SU-DHL-6 (cell line): ENCODE measurements at regions not wholly inside any gene's neighbourhood (a gene's known extent, or its start where the extent isn't known, plus 50 kb on each side); places are given as distances from the start of the nearest gene placed in this dataset.

Experiments used
- EZH2phosphoT487 ChIP-seq: fragments of 200-600 bp; sonication (generic), shearing (Covaris generic); conservative IDR thresholded peaks from 2 replicates; pipeline ENCODE4 v1.6.1; 2018; ENCODE audit warnings: mild to moderate bottlenecking, antibody characterized with exemption, low read length, moderate library complexity, mixed read lengths
- TF ChIP-seq, protein P1 (sequence below): fragments of 200-600 bp; sonication (generic); IDR thresholded peaks from one replicate; pipeline ENCODE4 v1.5.1; 2017; ENCODE audit warnings: antibody characterized with exemption, mild to moderate bottlenecking, low read length, moderate library complexity; ENCODE audit not compliant: insufficient read depth, poor library complexity, severe bottlenecking

DNA sequence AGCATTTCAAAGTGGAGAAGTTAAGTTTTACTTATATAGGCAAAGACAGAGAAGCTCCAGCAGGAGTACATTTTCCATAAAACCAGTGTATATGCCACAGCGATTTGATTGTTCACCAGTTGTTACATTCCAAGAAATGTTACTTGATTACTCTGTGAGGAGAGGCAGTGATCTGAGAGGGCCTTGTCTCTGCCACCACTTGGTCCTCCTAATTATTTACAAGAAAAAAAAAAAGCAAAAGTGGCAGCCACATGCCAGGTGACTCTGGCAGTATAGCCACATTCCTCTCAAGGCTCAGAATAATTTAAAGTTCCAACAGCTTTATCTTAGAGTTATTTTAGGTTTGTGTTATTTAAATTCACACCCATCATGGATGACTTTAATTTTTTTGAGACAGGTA, 1077.8 kb downstream of the ZPLD1 start:
- TF ChIP-seq, protein P1, sequence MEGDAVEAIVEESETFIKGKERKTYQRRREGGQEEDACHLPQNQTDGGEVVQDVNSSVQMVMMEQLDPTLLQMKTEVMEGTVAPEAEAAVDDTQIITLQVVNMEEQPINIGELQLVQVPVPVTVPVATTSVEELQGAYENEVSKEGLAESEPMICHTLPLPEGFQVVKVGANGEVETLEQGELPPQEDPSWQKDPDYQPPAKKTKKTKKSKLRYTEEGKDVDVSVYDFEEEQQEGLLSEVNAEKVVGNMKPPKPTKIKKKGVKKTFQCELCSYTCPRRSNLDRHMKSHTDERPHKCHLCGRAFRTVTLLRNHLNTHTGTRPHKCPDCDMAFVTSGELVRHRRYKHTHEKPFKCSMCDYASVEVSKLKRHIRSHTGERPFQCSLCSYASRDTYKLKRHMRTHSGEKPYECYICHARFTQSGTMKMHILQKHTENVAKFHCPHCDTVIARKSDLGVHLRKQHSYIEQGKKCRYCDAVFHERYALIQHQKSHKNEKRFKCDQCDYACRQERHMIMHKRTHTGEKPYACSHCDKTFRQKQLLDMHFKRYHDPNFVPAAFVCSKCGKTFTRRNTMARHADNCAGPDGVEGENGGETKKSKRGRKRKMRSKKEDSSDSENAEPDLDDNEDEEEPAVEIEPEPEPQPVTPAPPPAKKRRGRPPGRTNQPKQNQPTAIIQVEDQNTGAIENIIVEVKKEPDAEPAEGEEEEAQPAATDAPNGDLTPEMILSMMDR = no peak
- no peak for TF ChIP-seq EZH2phosphoT487
